Ishikawa (cell line): ENCODE measurements at regions not wholly inside any gene's neighbourhood (a gene's known extent, or its start where the extent isn't known, plus 50 kb on each side); places are given as distances from the start of the nearest gene placed in this dataset.

Source experiments
- MAX ChIP-seq: IDR thresholded peaks from 2 replicates; pipeline ENCODE4 v1.6.1; 2012
- REST ChIP-seq: IDR thresholded peaks from 2 replicates; pipeline ENCODE4 v1.6.1; 2012; ENCODE audit warnings: low read depth, mild to moderate bottlenecking

GRCh38 chr18:28485210-28485801 is 308.4 kb upstream of the CDH2 start:
- TF ChIP-seq REST (no peak), MAX (no peak)
